Stimulated activated CD8-positive, alpha-beta memory T cell treated with anti-CD3 and anti-CD28 coated beads, Interleukin-7, amount 100 ng/mL, for 1 hour (primary cell): ENCODE measurements at regions not wholly inside any gene's neighbourhood (a gene's known extent, or its start where the extent isn't known, plus 50 kb on each side); places are given as distances from the start of the nearest gene placed in this dataset.
"Not testable (repeated sequence)": the region's sequence is repeated elsewhere in the genome, so short reads cannot be mapped to it uniquely, and the experiment has no call there.

Experiments used
- DNase-seq, 2 donors: peaks; one replicate each; pipeline ENCODE4 v3.0.0-alpha.2; 2020; ENCODE audit warnings: low read depth in 2 of 2

GRCh38 chr2:13826314-13826853 lies 806.1 kb upstream of the LRATD1 start:
- DNase-seq = no peak

GRCh38 chr2:13858626-13859025 lies 773.9 kb upstream of the LRATD1 start:
- DNase-seq = no peak

DNA sequence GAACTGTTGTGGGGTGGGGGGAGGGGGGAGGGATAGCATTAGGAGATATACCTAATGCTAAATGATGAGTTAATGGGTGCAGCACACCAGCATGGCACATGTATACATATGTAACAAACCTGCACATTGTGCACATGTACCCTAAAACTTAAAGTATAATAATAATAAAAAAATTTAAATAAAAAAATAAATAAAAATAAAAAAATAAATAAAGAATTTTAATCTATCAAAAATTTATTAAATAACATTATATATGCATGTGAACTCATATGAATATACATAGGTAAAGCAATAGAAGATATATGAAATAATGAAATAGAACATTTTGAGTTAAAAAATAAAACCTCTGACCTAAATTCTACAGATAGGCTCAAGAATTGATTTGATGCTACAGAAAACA lies 764.2 kb upstream of the LRATD1 start:
- DNase-seq = not testable (repeated sequence)

- DNase-seq = no peak
Measured at GRCh38 chr2:13876491-13877037, 756.0 kb upstream of the LRATD1 start.

GRCh38 chr2:13877571-13877970 lies 754.9 kb upstream of the LRATD1 start:
- no peak for DNase-seq

- no peak for DNase-seq
Measured at GRCh38 chr2:13884291-13884976, 748.1 kb upstream of the LRATD1 start.

DNA sequence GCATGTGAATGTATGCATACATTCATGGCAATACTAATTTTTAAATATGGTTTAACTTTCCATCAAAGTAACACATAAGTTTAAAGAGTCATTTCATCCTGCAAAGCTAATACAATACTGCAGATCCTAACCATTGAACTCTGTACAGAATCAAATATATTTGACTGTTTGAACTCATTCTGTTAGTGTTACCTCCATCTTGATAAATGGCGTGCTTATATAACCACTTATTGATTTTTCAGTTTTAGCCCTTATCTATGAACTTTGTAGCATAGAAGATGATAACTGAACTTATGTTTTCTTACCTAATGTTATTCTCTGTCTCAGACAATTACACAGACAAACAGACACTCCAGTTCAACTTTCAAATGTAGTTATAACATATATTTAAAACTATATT lies 731.0 kb upstream of the LRATD1 start:
- DNase-seq = no peak

GRCh38 chr2:13905831-13906230 lies 726.7 kb upstream of the LRATD1 start:
- no peak for DNase-seq

DNA sequence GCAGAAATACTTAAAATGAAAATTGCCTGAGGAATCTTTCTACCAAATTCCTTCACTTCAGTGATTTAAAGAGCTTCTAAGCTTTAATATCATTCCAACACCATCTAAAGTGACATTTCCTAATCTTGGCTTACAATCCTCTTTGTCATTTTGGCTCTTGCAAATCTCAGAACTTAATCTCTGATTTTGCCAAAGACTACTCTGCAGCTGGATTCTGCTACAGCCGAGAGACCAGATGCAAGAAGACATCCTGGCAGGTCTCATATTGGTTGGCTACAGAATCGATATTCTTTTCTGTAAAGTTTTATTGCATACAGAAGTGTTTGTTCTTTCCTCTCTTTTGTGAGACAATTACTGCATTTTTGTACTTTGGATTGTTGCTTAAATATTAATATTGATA lies 716.5 kb upstream of the LRATD1 start:
- no peak for DNase-seq

GRCh38 chr2:13917958-13918357 lies 714.6 kb upstream of the LRATD1 start:
- no peak for DNase-seq

- no peak for DNase-seq
Measured at GRCh38 chr2:13919981-13920382, 712.5 kb upstream of the LRATD1 start.

GRCh38 chr2:13921245-13921644 lies 711.3 kb upstream of the LRATD1 start:
- DNase-seq = no peak

GRCh38 chr2:13923823-13924222 lies 708.7 kb upstream of the LRATD1 start:
- no peak for DNase-seq

DNA sequence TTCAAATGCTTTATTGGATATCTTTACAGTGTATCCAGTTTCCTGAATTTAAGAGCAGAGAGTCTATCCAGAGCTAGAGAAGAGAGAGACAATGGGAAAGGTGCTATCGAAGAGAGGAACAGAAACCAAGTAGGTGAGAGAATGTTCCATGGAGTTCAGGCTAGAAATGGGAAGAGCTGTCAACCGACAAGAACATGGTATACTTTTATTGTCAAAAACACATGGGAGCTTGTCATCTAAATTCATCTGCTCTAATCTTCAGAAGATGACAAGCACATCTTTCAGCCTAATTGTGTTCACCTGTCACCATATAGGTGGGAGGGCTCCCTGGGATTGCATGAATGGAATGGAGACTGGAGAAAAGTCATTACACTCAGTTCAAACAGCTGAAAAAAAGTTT lies 690.4 kb upstream of the LRATD1 start:
- no peak for DNase-seq

GRCh38 chr2:13950761-13951160 lies 681.8 kb upstream of the LRATD1 start:
- no peak for DNase-seq

GRCh38 chr2:13968811-13969210 lies 663.7 kb upstream of the LRATD1 start:
- no peak for DNase-seq

DNA sequence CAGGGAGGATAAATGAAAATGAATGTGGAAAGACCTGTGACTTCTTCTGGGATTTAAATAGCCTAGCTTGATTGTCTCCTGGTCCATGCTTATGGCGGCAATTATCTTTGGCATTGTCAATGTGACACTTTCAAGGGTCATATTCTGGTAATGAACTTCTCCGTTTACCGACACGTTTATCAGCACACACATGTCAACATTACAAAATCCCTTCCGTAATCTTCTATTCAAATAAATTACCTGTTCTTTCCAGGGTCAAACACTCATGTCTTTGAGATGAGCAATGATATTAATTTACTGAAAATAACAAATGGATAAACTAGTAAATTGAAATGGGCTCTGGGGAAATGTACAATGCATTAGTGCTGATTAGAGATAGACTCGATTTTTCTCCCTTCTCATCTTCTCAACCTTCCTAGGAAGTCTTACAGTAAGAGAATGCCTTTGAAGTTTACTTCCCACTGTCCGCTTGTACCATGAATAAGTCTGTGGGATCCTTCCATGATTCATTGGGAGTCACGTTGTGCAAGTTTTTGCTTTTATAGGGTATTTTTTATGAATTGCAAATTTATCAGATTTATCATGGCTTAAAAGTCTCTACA lies 646.3 kb upstream of the LRATD1 start:
- DNase-seq = no peak

DNA sequence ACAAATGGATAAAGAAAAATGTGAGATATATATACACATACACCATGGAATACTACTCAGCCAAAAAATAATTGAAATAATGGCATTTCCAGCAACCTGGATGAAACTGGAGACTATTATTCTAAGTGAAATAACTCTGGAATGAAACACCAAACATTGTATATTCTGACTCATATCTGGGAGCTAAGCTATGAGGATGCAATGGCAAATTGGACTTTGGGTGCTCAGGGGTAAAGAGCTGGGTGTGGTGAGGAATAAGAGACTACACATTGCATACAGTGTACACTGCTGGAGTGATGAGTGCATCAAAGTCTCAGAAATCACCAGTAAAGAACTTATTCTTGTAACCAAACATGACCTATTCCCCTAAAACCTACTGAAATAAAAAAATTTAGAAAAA lies 636.0 kb upstream of the LRATD1 start:
- no peak for DNase-seq

- DNase-seq = no peak
Measured at GRCh38 chr2:14011190-14011589, 621.3 kb upstream of the LRATD1 start.

DNA sequence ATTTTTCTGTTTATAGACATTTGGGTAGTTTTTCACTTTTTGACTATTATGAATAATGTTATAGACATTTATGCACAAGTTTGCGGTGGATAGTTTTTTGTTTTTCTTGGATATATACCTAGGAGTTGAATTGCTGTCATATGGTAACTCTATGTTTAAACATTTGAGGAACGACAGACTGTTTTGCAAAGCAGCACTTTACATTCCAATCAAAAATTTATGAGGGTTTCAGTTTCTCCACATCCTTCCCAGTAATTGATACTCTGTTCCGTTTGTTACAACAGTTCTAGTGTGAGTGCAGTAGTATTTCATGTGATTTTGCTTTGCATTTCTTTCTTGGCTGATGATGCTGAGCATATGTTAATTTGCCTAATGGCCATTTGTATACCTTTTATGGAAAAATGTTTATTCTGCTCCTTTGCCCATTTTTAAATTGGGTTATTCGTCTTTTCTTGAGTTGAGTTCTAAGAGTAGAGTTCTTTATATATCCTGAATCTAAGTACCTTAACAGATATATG lies 617.3 kb upstream of the LRATD1 start:
- no peak for DNase-seq

DNA sequence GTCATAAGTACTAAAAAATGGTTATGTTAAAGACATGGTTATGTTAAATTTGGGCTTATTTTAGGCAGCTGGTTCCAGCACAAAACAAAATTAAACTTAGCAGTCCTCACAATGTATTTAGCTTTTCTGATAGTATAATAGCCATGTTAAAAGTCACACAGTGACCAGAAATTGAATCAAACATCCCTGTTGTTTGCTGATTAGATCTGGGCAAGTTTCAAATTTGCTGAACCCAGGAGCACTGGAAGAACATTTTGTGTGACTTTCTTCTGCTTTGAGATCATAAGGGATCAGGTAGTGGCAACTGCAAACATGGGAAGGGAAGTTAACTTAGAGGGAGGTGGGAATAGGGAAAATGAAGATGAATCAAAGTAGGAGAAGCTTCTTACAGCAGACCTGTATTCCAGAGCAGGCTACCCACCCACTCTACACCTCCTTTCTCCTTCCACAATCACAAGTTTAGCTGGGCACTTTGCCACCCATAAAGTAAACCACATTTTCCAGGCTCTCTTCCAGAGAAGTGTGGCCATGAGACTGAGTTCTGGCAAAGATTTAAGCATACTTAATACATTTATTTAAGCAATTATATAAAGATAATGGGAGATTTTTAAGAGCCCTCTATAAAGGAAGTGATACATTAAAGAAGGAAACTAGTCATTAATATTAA lies 616.1 kb upstream of the LRATD1 start:
- DNase-seq = no peak

DNA sequence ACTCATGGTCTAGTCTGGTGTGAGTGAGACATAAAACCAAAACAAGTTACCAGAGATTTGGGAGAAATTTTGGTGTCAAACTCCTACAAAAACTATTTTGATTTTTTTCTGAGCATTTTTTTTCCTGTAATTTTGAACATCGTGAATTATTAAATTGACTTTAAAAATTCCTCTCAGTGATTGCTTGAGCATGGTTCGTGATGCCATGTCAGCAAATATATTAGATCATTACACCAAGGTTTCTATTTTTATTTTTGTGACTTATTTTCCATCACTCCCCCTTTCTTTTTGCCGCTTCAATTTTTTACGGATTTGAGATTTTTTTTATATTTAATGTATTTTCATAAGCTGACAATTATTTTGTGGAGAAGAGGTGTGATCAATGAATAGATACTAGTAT lies 613.9 kb upstream of the LRATD1 start:
- DNase-seq = no peak

- DNase-seq = no peak
Measured at GRCh38 chr2:14023558-14023957, 609.0 kb upstream of the LRATD1 start.
